ENCODE measurements at regions not wholly inside any gene's neighbourhood (a gene's known extent, or its start where the extent isn't known, plus 50 kb on each side); places are given as distances from the start of the nearest gene placed in this dataset.

DNA sequence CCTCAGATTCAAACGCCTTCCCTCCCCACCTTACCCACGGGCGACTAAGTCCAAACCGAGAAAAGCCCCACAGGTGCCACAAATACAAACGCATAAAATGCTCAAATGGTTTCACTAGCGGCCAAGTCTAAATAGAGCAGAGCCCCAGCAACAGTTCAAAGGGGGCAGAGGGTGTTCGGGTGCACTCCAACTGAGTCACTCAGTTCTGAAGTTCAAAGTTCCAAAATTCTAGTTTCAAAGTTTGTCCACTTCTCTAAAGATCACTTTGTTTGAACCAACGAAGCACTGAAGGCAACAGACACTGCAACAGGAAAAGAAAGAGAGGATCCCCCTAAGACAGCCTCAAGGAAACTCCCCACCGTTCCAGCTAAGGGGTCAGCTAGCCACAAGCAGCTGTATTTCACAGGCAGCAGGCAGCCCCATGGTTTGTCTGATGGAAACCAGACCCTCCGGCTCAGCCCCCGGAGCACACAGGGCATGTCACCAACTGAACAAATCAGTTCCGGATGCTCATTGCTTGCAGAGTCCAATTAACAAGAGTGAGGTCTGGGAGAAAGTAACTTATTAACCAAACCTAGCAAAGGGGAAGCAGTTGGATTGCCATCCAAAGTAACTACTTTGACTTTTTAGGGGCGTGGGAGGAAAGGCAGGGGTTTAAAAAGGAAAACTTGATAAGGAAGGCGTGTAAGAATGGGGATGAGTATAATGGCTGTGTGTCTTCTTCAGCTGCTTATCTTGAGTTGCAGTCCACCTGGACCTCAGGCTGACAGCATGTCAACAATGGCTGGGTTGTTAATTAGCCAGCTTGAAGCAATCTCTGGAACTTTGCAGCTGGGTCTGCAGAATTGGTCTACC, 1423.9 kb upstream of the PRMT6 start:
- ATAC-seq (no peak), DNase-seq (no peak)
- Histone ChIP-seq H3K27me3 (no peaks in the 10 kb centered on the region), H3K36me3 (no peaks in the 10 kb centered on the region), H3K4me3 (no peak overlapping the region), H3K4me1 (no peaks in the 10 kb centered on the region), H3K9me3 (no peaks in the 10 kb centered on the region), H3K27ac (no peak overlapping the region)
- intact Hi-C loops (cut with DNase I): no loop called here
- TF ChIP-seq CTCF (IDR thresholded peaks at IDR 0.05): no peak

- H3K4me3 ChIP-seq: no peak overlapping the region
- intact Hi-C loops (cut with DNase I): no loop called here
- no peak overlapping the region for H3K27ac ChIP-seq
- no peaks in the 10 kb centered on the region for H3K36me3 ChIP-seq
- no peak for DNase-seq
- H3K9me3 ChIP-seq: no peaks in the 10 kb centered on the region
- no peak for TF ChIP-seq CTCF (IDR thresholded peaks at IDR 0.05)
- no peak for ATAC-seq
- no peaks in the 10 kb centered on the region for H3K4me1 ChIP-seq
- no peaks in the 10 kb centered on the region for H3K27me3 ChIP-seq
Observed at GRCh38 chr1:105636052-105636451, 1420.4 kb upstream of the PRMT6 start.

DNA sequence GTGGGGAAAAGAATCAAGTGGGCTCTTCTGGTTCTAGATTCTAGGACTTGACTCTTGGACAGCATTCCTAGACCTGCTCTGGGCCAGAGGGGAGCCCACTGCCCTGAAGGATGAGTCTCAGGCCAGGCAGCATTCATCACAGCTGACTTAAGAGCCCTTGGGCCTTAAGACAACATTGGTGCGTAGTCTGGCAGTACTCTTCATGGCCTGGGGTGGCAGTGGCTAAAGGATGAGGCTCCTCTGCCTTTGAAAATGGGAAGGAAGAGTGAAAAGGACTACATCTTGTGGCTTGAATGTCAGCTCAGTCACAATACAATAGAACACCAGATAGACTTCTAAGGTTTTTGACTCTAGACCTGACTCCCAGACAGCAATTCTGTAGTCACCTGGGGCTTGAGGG, 1415.1 kb upstream of the PRMT6 start:
- no peaks in the 10 kb centered on the region for H3K36me3 ChIP-seq
- H3K4me3 ChIP-seq: no peak overlapping the region
- DNase-seq (no peak), ATAC-seq (no peak)
- intact Hi-C loops (cut with DNase I): no loop called here
- H3K9me3 ChIP-seq: no peaks in the 10 kb centered on the region
- H3K27me3 ChIP-seq: no peaks in the 10 kb centered on the region
- no peak overlapping the region for H3K27ac ChIP-seq
- TF ChIP-seq CTCF (IDR thresholded peaks at IDR 0.05): no peak
- no peaks in the 10 kb centered on the region for H3K4me1 ChIP-seq

DNA sequence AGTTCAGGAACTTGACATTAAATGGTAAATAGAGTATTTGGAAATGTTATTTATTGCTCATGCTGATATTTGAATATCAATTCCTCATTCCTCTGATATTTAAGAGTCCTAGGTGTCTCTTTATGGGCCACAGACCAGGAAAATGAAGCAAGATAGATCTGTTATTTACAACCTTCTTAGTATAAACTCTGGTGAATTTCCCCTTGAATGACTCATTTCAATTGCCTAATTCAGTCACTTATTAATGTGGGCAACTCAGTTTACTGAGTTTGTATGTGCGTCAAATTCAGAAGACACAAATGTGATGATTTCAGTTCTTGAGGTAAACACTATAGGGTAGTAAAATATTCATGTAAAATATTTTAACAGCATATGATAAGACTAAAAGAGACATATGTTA, 1404.4 kb upstream of the PRMT6 start:
- Histone ChIP-seq H3K9me3 (no peaks in the 10 kb centered on the region), H3K4me3 (no peak overlapping the region), H3K36me3 (no peaks in the 10 kb centered on the region), H3K4me1 (no peaks in the 10 kb centered on the region), H3K27me3 (no peaks in the 10 kb centered on the region), H3K27ac (no peak overlapping the region)
- ATAC-seq (no peak), DNase-seq (no peak)
- intact Hi-C loops (cut with DNase I): no loop called here
- TF ChIP-seq CTCF (IDR thresholded peaks at IDR 0.05): no peak

- no peak for TF ChIP-seq CTCF (IDR thresholded peaks at IDR 0.05)
- H3K36me3 ChIP-seq: no peaks in the 10 kb centered on the region
- no peak overlapping the region for H3K27ac ChIP-seq
- DNase-seq (no peak), ATAC-seq (no peak)
- H3K4me3 ChIP-seq: no peak overlapping the region
- H3K27me3 ChIP-seq: no peaks in the 10 kb centered on the region
- intact Hi-C loops (cut with DNase I): no loop called here
- H3K4me1 ChIP-seq: no peaks in the 10 kb centered on the region
- no peaks in the 10 kb centered on the region for H3K9me3 ChIP-seq
Observed at GRCh38 chr1:105655032-105655431, 1401.4 kb upstream of the PRMT6 start.

All from upper lobe of right lung (tissue), 1 donor.